ENCODE measurements at regions not wholly inside any gene's neighbourhood (a gene's known extent, or its start where the extent isn't known, plus 50 kb on each side); places are given as distances from the start of the nearest gene placed in this dataset.
"Not testable (repeated sequence)": the region's sequence is repeated elsewhere in the genome, so short reads cannot be mapped to it uniquely, and the experiment has no call there.

GRCh38 chr2:182503886-182504285 is 77.0 kb upstream of the PDE1A start:
- no peak for TF ChIP-seq CTCF (IDR thresholded peaks at IDR 0.05; ENCODE audit: poor library complexity, severe bottlenecking)
- ATAC-seq (ENCODE audit: low read depth) (no peak), DNase-seq (ENCODE audit: low spot score) (no peak)
- H3K4me3 ChIP-seq (ENCODE audit: severe bottlenecking) = no peak overlapping the region
- no peaks in the 10 kb centered on the region for H3K27me3 ChIP-seq (ENCODE audit: insufficient read depth, poor library complexity, severe bottlenecking)
- H3K4me1 ChIP-seq (ENCODE audit: insufficient read depth, poor library complexity, severe bottlenecking) = no peaks in the 10 kb centered on the region
- H3K9me3 ChIP-seq (ENCODE audit: severe bottlenecking) = no peaks in the 10 kb centered on the region
- H3K36me3 ChIP-seq (ENCODE audit: low read depth) = no peaks in the 10 kb centered on the region
- no peak overlapping the region for H3K27ac ChIP-seq (ENCODE audit: poor library complexity, severe bottlenecking)

- ATAC-seq (ENCODE audit: low read depth) = peak; percentile 38; the same call in 1 of the 3 replicates
Observed at GRCh38 chr2:182504903-182505302, 78.1 kb upstream of the PDE1A start.

GRCh38 chr2:182506606-182507005 is 79.8 kb upstream of the PDE1A start:
- ATAC-seq (ENCODE audit: low read depth) = no peak
- Histone ChIP-seq H3K4me1 (ENCODE audit: insufficient read depth, poor library complexity, severe bottlenecking) (no peaks in the 10 kb centered on the region), H3K27ac (ENCODE audit: poor library complexity, severe bottlenecking) (no peak overlapping the region), H3K27me3 (ENCODE audit: insufficient read depth, poor library complexity, severe bottlenecking) (no peaks in the 10 kb centered on the region), H3K36me3 (ENCODE audit: low read depth) (no peaks in the 10 kb centered on the region), H3K9me3 (ENCODE audit: severe bottlenecking) (no peaks in the 10 kb centered on the region), H3K4me3 (ENCODE audit: severe bottlenecking) (no peak overlapping the region)
- TF ChIP-seq CTCF (IDR thresholded peaks at IDR 0.05; ENCODE audit: poor library complexity, severe bottlenecking) = no peak
- no peak for DNase-seq (ENCODE audit: low spot score)

More at GRCh38 chr2:182504903-182505302, 78.1 kb upstream of the PDE1A start:
- Histone ChIP-seq H3K9me3 (ENCODE audit: severe bottlenecking) (no peaks in the 10 kb centered on the region), H3K27me3 (ENCODE audit: insufficient read depth, poor library complexity, severe bottlenecking) (no peaks in the 10 kb centered on the region), H3K4me3 (ENCODE audit: severe bottlenecking) (no peak overlapping the region), H3K27ac (ENCODE audit: poor library complexity, severe bottlenecking) (no peak overlapping the region), H3K4me1 (ENCODE audit: insufficient read depth, poor library complexity, severe bottlenecking) (no peaks in the 10 kb centered on the region), H3K36me3 (ENCODE audit: low read depth) (no peaks in the 10 kb centered on the region)
- no peak for DNase-seq (ENCODE audit: low spot score)
- no peak for TF ChIP-seq CTCF (IDR thresholded peaks at IDR 0.05; ENCODE audit: poor library complexity, severe bottlenecking)

GRCh38 chr2:182508583-182508982 is 81.7 kb upstream of the PDE1A start:
- not testable (repeated sequence) for ATAC-seq (ENCODE audit: low read depth); H3K36me3 ChIP-seq (ENCODE audit: low read depth); H3K4me3 ChIP-seq (ENCODE audit: severe bottlenecking); H3K9me3 ChIP-seq (ENCODE audit: severe bottlenecking); H3K27ac ChIP-seq (ENCODE audit: poor library complexity, severe bottlenecking); H3K4me1 ChIP-seq (ENCODE audit: insufficient read depth, poor library complexity, severe bottlenecking); DNase-seq (ENCODE audit: low spot score); H3K27me3 ChIP-seq (ENCODE audit: insufficient read depth, poor library complexity, severe bottlenecking)

DNA sequence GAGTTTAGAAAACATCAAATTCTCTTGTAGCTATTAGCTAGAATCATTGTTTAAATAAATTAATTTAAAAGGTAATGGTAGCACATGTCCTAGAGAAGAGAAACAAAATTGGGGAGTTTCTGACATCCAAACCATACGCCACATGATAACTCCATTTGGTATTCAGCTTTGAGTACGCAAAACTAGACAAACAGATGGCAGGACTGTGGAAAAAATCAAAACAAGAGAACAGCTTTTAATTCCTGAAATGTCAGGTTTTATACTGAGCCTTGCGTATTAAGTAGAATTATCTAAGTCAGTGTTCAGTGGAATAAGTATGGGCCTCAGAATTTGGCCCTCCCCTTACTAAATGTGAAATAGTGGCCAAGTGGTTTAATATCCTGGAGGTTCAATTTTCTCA is 82.4 kb upstream of the PDE1A start:
- Histone ChIP-seq H3K27ac (ENCODE audit: poor library complexity, severe bottlenecking) (no peak overlapping the region), H3K9me3 (ENCODE audit: severe bottlenecking) (no peaks in the 10 kb centered on the region), H3K4me1 (ENCODE audit: insufficient read depth, poor library complexity, severe bottlenecking) (no peaks in the 10 kb centered on the region), H3K27me3 (ENCODE audit: insufficient read depth, poor library complexity, severe bottlenecking) (no peaks in the 10 kb centered on the region), H3K36me3 (ENCODE audit: low read depth) (no peaks in the 10 kb centered on the region), H3K4me3 (ENCODE audit: severe bottlenecking) (no peak overlapping the region)
- TF ChIP-seq CTCF (IDR thresholded peaks at IDR 0.05; ENCODE audit: poor library complexity, severe bottlenecking) = no peak
- DNase-seq (ENCODE audit: low spot score) (no peak), ATAC-seq (ENCODE audit: low read depth) (no peak)
